Lower lobe of right lung (tissue), 2 donors: ENCODE measurements at regions not wholly inside any gene's neighbourhood (a gene's known extent, or its start where the extent isn't known, plus 50 kb on each side); places are given as distances from the start of the nearest gene placed in this dataset.

Experiments
- ATAC-seq, 2 donors: fragments of 200-7000 bp; cut with Tn5 transposase; one replicate each; pipeline ENCODE4 v1.9.1; 2020 to 2022; ENCODE audit warnings: mild to moderate bottlenecking in 2 of 2, moderate library complexity in 2 of 2
- DNase-seq: peaks from one replicate; pipeline ENCODE4 v3.0.0-alpha.2; 2020
- H3K27ac ChIP-seq: fragments of 200-600 bp; one replicate; pipeline ENCODE4 v1.8.0; 2022
- H3K27me3 ChIP-seq: fragments of 200-600 bp; one replicate; pipeline ENCODE4 v1.8.0; 2022; ENCODE audit warnings: low read depth
- H3K36me3 ChIP-seq: fragments of 200-600 bp; one replicate; pipeline ENCODE4 v1.8.0; 2022; ENCODE audit warnings: mild to moderate bottlenecking
- H3K4me1 ChIP-seq: fragments of 200-600 bp; one replicate; pipeline ENCODE4 v1.8.0; 2022
- H3K4me3 ChIP-seq: fragments of 200-600 bp; one replicate; pipeline ENCODE4 v1.8.0; 2022; ENCODE audit warnings: mild to moderate bottlenecking
- H3K9me3 ChIP-seq: fragments of 200-600 bp; one replicate; pipeline ENCODE4 v1.8.0; 2022
- CTCF ChIP-seq: fragments of 200-600 bp; IDR thresholded peaks from one replicate; pipeline ENCODE4 v1.8.0; 2022; ENCODE audit warnings: antibody characterized with exemption, mild to moderate bottlenecking
- intact Hi-C: fragments of 100-400 bp; cut with DNase I; formaldehyde crosslinking; loops from one replicate; pipeline ENCODE4 v1.11.0; 2022
- donor health status: DM: no; HTN: yes; CAD: no; lungs with severe emphysema.

- Histone ChIP-seq H3K36me3 (no peaks in the 10 kb centered on the region), H3K4me3 (no peak overlapping the region), H3K9me3 (no peaks in the 10 kb centered on the region), H3K27ac (no peak overlapping the region), H3K4me1 (no peaks in the 10 kb centered on the region), H3K27me3 (no peaks in the 10 kb centered on the region)
- intact Hi-C loops = no loop called here
- DNase-seq = no peak
- no peak for ATAC-seq
- no peak for TF ChIP-seq CTCF
Observed at GRCh38 chr4:137927972-137928371, 314.2 kb downstream of the SLC7A11 start.

- Histone ChIP-seq H3K4me3 (no peak overlapping the region), H3K27me3 (no peaks in the 10 kb centered on the region), H3K9me3 (no peaks in the 10 kb centered on the region), H3K27ac (no peak overlapping the region), H3K4me1 (no peaks in the 10 kb centered on the region), H3K36me3 (no peaks in the 10 kb centered on the region)
- DNase-seq (no peak), ATAC-seq (no peak)
- intact Hi-C loops = no loop called here
- no peak for TF ChIP-seq CTCF
Observed at GRCh38 chr4:137923494-137923893, 318.7 kb downstream of the SLC7A11 start.

- no peak for DNase-seq
- ATAC-seq = no peak
- Histone ChIP-seq H3K4me1 (no peaks in the 10 kb centered on the region), H3K27ac (no peak overlapping the region), H3K9me3 (no peaks in the 10 kb centered on the region), H3K27me3 (no peaks in the 10 kb centered on the region), H3K36me3 (no peaks in the 10 kb centered on the region), H3K4me3 (no peak overlapping the region)
- intact Hi-C loops = no loop called here
- TF ChIP-seq CTCF = no peak
Observed at GRCh38 chr4:137922721-137923120, 319.4 kb downstream of the SLC7A11 start.

- ATAC-seq = no peak
- no peaks in the 10 kb centered on the region for H3K9me3 ChIP-seq
Observed at GRCh38 chr4:137909529-137910309, 332.4 kb downstream of the SLC7A11 start.

GRCh38 chr4:137905930-137906329 lies 336.2 kb downstream of the SLC7A11 start:
- Histone ChIP-seq H3K9me3 (no peaks in the 10 kb centered on the region), H3K36me3 (no peaks in the 10 kb centered on the region), H3K4me3 (no peak overlapping the region), H3K27me3 (no peaks in the 10 kb centered on the region), H3K27ac (no peak overlapping the region), H3K4me1 (no peaks in the 10 kb centered on the region)
- TF ChIP-seq CTCF = no peak
- no peak for DNase-seq
- intact Hi-C loops = no loop called here
- no peak for ATAC-seq

More at GRCh38 chr4:137909529-137910309, 332.4 kb downstream of the SLC7A11 start:
- intact Hi-C loops = no loop called here
- H3K27me3 ChIP-seq = no peaks in the 10 kb centered on the region
- no peak for DNase-seq
- H3K4me1 ChIP-seq = no peaks in the 10 kb centered on the region
- no peaks in the 10 kb centered on the region for H3K36me3 ChIP-seq
- H3K4me3 ChIP-seq = no peak overlapping the region
- TF ChIP-seq CTCF = no peak
- no peak overlapping the region for H3K27ac ChIP-seq
